Fibroblast of skin of right quadriceps (primary cell): ENCODE measurements at regions not wholly inside any gene's neighbourhood (a gene's known extent, or its start where the extent isn't known, plus 50 kb on each side); places are given as distances from the start of the nearest gene placed in this dataset.

Experiments
- DNase-seq: peaks from one replicate; pipeline ENCODE4 v3.0.0-alpha.2; 2013

GRCh38 chr2:54392555-54393324 lies 63.4 kb upstream of the SPTBN1 start:
- no peak for DNase-seq

- DNase-seq, result no peak
These were observed 61.7 kb upstream of the SPTBN1 start for GRCh38 chr2:54394392-54394791.

GRCh38 chr2:54396107-54396506 lies 60.0 kb upstream of the SPTBN1 start:
- DNase-seq, result peak; percentile 89

- no peak for DNase-seq
These were observed 59.3 kb upstream of the SPTBN1 start for GRCh38 chr2:54396798-54397197.

GRCh38 chr2:54397426-54397825 lies 58.7 kb upstream of the SPTBN1 start:
- DNase-seq, result no peak

GRCh38 chr2:54401554-54401953 lies 54.6 kb upstream of the SPTBN1 start:
- DNase-seq, result no peak

GRCh38 chr2:54402350-54402749 lies 53.8 kb upstream of the SPTBN1 start:
- peak; percentile 65 for DNase-seq

- no peak for DNase-seq
These were observed 52.5 kb upstream of the SPTBN1 start for GRCh38 chr2:54403512-54404238.

- DNase-seq, result peak; percentile 77
These were observed 51.9 kb upstream of the SPTBN1 start for GRCh38 chr2:54404270-54404669.

GRCh38 chr2:54406031-54406430 lies 50.1 kb upstream of the SPTBN1 start:
- no peak for DNase-seq
